Neural progenitor cell (in vitro differentiated cells): ENCODE measurements at regions not wholly inside any gene's neighbourhood (a gene's known extent, or its start where the extent isn't known, plus 50 kb on each side); places are given as distances from the start of the nearest gene placed in this dataset.

Experiments
- EZH2phosphoT487 ChIP-seq: fragments of 200-600 bp; sonication (generic); IDR thresholded peaks from 2 replicates; pipeline ENCODE4 v1.6.1; 2017; ENCODE audit warnings: antibody characterized with exemption
- TF ChIP-seq, protein P1 (sequence below): fragments of 200-600 bp; sonication (generic); IDR thresholded peaks from 2 replicates; pipeline ENCODE4 v1.5.1; 2017; ENCODE audit warnings: antibody characterized with exemption, mild to moderate bottlenecking

DNA sequence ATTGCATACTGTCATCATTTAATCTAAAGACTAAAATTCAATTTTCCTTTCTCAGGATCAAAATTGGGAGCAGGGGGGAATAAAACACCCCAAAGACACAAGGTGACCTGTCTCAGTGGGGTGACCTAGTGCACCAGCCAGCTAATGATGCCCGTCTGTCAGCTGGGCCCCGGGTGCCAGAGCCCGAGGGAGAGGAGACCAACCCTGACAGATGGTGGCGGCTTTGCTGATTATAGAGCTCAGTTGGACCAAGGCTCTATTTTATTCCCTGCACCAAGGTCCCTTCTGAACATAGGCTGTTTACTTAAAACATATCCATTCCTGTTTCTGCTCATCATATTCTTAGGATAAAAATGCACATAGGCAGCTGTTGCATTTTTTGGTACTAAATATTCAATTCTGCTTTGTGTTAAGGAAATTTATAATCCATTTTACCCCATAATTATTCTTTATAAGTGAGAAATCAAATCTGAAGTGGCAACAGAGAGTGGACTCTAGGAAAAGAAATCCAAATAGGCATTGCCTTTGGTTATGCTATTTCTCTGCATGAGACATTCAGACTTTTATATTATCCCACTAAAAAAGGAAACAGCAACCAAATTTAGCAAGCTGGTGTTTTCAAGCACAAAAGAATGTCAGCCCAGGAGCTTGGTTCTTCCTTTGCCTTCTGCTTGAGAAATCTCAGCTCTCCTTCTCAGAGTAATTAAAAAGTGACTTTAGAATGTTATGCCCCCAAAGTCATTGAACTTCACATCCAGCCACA, 96.8 kb upstream of the IFNG-AS1 start:
- TF ChIP-seq EZH2phosphoT487, result no peak
- TF ChIP-seq, protein P1, sequence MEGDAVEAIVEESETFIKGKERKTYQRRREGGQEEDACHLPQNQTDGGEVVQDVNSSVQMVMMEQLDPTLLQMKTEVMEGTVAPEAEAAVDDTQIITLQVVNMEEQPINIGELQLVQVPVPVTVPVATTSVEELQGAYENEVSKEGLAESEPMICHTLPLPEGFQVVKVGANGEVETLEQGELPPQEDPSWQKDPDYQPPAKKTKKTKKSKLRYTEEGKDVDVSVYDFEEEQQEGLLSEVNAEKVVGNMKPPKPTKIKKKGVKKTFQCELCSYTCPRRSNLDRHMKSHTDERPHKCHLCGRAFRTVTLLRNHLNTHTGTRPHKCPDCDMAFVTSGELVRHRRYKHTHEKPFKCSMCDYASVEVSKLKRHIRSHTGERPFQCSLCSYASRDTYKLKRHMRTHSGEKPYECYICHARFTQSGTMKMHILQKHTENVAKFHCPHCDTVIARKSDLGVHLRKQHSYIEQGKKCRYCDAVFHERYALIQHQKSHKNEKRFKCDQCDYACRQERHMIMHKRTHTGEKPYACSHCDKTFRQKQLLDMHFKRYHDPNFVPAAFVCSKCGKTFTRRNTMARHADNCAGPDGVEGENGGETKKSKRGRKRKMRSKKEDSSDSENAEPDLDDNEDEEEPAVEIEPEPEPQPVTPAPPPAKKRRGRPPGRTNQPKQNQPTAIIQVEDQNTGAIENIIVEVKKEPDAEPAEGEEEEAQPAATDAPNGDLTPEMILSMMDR, result no peak
